ENCODE measurements at regions not wholly inside any gene's neighbourhood (a gene's known extent, or its start where the extent isn't known, plus 50 kb on each side); places are given as distances from the start of the nearest gene placed in this dataset.
"Not testable (repeated sequence)": the region's sequence is repeated elsewhere in the genome, so short reads cannot be mapped to it uniquely, and the experiment has no call there.

DNA sequence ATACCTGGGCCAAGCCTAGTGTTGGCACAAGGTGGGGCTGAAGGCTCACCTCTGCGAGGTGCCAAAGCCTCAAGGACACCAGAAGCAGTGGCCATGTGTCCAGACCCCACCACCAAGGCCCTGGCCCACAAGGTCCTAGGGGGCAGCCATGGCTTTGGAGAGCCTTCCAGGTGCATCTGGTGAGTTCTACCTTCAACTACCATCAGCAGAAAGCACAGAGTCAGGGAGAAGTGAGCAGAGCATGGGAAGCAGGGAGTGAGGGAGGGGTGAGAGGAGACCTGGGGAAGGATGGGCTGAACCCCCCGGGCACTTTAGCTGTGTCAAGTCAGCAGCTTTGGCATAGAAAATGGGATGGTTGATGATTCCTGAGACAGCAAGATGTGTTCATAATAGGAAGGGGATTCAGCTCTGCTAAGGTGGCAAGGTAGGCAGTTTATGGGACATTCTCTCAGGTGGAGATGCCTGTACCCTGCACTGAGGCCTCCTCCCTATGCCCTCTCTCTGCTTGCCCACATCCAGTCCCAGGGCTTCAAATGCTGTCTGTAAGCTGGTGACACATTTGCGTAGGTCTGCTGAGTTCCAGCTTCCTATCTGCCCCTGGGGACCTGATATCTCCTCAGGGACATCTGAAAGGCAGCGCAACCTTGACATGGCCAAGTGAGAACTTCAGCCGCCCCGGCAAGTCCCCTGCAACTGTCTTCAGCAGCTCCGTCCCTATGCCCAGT is 83.4 kb upstream of the RGPD5 start:
- ChIA-PET POLR2A (no interaction called here), CTCF (interaction anchor here (0.6 kb wide), 1 partner anchor 1139 kb away, joined by 8 read pairs; no protein-coding TSS in a partner anchor)
- no peak for TF ChIP-seq PKNOX1 (IDR thresholded peaks at IDR 0.05)
- no peak for TF ChIP-seq ELF4 (IDR thresholded peaks at IDR 0.05)
- TF ChIP-seq SP1 (IDR thresholded peaks at IDR 0.05): no peak
- no peak for TF ChIP-seq FOXM1 (IDR thresholded peaks at IDR 0.05; ENCODE audit: borderline replicate concordance)
- TF ChIP-seq HDGF (IDR thresholded peaks at IDR 0.05; ENCODE audit: borderline replicate concordance): no peak
- TF ChIP-seq NFRKB (IDR thresholded peaks at IDR 0.05): no peak
- TF ChIP-seq CTBP1 (IDR thresholded peaks at IDR 0.05; ENCODE audit: borderline replicate concordance): no peak
- TF ChIP-seq FOXA1 (IDR thresholded peaks at IDR 0.05): no peak
- TF ChIP-seq ARNT (IDR thresholded peaks at IDR 0.05): no peak
- TF ChIP-seq TARDBP (IDR thresholded peaks at IDR 0.05): no peak
- TF ChIP-seq LEF1 (IDR thresholded peaks at IDR 0.05; ENCODE audit: borderline replicate concordance): no peak
- no peak for DNase-seq (ENCODE audit: extremely low spot score)

DNA sequence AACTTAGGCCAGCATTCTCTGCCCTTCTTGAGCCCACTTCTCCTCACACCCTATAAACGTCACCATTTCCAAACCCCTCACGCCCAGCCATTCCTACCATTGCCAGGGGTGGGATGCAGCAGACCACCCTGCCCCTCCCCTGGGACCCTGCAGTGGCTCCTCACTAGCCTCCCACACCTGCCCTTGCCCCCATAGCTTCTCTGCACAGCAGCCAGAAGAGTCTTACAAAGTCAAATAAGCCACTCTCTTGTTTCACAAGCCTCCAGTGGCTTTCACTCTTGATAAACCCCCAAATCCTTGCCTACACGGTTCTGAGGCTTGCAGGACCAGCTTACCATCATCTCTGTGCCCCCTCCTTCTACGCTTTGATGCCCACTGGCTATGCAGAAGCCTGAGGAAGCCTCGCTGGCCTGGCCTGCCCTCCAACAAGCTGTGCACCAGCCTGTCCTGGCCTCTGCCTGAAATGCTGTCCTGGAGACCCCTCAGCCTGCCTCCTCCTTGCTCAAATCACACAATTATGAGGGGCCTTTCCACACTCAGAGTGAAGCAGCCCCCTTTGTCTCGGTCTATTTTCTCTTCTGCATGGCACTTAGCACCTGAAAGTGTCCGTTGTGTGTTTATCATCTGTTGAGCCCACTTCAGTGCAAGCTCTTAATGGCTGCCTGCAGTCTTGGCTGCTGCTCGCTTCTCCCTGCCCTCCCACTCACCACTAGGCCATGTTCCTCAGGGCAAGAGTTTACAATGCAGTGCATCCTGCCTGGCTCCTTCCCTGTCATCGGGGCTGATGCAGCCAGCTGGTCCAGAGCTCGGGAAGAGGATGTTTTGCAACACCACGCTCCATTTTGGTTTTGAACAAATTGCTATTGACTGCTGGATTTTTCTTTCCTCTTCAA is 82.6 kb upstream of the RGPD5 start:
- DNase-seq (ENCODE audit: extremely low spot score): no peak
- ChIA-PET POLR2A (no interaction called here), CTCF (interaction anchor here (0.6 kb wide), 1 partner anchor 1140 kb away, joined by 8 read pairs; no protein-coding TSS in a partner anchor)
- TF ChIP-seq BHLHE40 (IDR thresholded peaks at IDR 0.05; ENCODE audit: borderline replicate concordance) (no peak), ARNT (IDR thresholded peaks at IDR 0.05) (no peak), L3MBTL2 (conservative IDR thresholded peaks at IDR 0.05) (no peak), ELF4 (IDR thresholded peaks at IDR 0.05) (no peak), FOXK2 (IDR thresholded peaks at IDR 0.05) (no peak), FOXA1 (IDR thresholded peaks at IDR 0.05) (no peak), LEF1 (IDR thresholded peaks at IDR 0.05; ENCODE audit: borderline replicate concordance) (no peak), FOXM1 (IDR thresholded peaks at IDR 0.05; ENCODE audit: borderline replicate concordance) (no peak)

DNA sequence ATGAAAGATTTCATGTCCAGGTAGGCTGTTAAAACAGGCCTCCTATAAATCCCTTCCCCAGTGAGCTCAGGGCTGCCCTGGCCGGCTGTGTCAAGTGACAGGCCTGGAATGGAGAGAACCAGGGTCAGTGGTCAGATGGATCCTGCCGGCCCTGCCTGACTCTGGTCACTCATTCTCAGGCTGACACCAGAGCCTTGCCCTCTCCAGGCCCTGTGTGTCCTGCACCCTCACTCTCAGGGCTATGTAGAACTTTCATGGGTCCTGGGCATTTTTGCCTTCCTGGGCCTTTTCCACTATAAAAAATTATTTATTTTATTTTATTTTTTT is 82.0 kb upstream of the RGPD5 start:
- no peak for DNase-seq (ENCODE audit: extremely low spot score)
- ChIA-PET CTCF (no interaction called here), POLR2A (no interaction called here)
- TF ChIP-seq CTBP1 (IDR thresholded peaks at IDR 0.05; ENCODE audit: borderline replicate concordance) (no peak), HDGF (IDR thresholded peaks at IDR 0.05; ENCODE audit: borderline replicate concordance) (no peak), FOXK2 (IDR thresholded peaks at IDR 0.05) (no peak), LEF1 (IDR thresholded peaks at IDR 0.05; ENCODE audit: borderline replicate concordance) (no peak), PKNOX1 (IDR thresholded peaks at IDR 0.05) (no peak), ARNT (IDR thresholded peaks at IDR 0.05) (no peak), SUZ12 (IDR thresholded peaks at IDR 0.05) (no peak), TARDBP (IDR thresholded peaks at IDR 0.05) (no peak), L3MBTL2 (conservative IDR thresholded peaks at IDR 0.05) (no peak), ZNF384 (IDR thresholded peaks at IDR 0.05) (no peak)

- CTCF ChIA-PET: interaction anchor here (0.8 to 1.3 kb wide), 2 partner anchors 23 to 167 kb away, joined by 4 to 6 read pairs; no protein-coding TSS in a partner anchor
- DNase-seq (ENCODE audit: extremely low spot score): no peak
- POLR2A ChIA-PET: interaction anchor here (0.8 kb wide), 1 partner anchor 11 kb away, joined by 3 read pairs; no protein-coding TSS in a partner anchor
- no peak for TF ChIP-seq NFRKB (IDR thresholded peaks at IDR 0.05)
- TF ChIP-seq BHLHE40 (IDR thresholded peaks at IDR 0.05; ENCODE audit: borderline replicate concordance): no peak
- no peak for TF ChIP-seq FOXA1 (IDR thresholded peaks at IDR 0.05)
- no peak for TF ChIP-seq SUZ12 (IDR thresholded peaks at IDR 0.05)
- no peak for TF ChIP-seq SP1 (IDR thresholded peaks at IDR 0.05)
- TF ChIP-seq FOXK2 (IDR thresholded peaks at IDR 0.05): no peak
- TF ChIP-seq ELF4 (IDR thresholded peaks at IDR 0.05): no peak
- TF ChIP-seq CTBP1 (IDR thresholded peaks at IDR 0.05; ENCODE audit: borderline replicate concordance): no peak
- no peak for TF ChIP-seq PKNOX1 (IDR thresholded peaks at IDR 0.05)
- no peak for TF ChIP-seq FOXM1 (IDR thresholded peaks at IDR 0.05; ENCODE audit: borderline replicate concordance)
Measured at GRCh38 chr2:109712746-109713145, 81.4 kb upstream of the RGPD5 start.

DNA sequence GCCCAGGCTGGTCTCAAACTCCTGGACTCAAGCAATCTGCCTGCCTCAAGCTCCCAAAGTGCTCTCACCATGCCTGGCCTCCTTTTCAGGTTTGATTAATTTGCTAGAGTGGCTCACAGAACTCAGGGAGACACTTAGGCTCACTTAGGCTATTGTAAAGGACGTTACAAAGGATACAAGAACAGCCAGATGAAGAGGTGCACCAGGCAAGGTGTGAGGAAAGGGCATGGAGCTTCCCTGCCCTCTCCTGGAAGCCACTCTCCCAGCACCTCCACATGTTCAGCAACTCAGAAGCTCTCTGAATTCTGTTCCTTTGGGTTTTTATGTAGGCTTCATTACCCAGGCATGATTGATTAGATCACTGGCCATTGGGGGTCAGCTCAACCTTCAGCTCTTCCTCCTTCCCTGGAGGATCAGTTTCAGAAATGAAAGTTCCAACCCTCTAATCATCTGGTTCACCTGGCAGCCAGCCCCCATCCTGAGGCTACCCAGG is 78.7 kb upstream of the RGPD5 start:
- ChIA-PET POLR2A (no interaction called here), CTCF (interaction anchor here (0.5 to 1.0 kb wide), 2 partner anchors 11 to 169 kb away, joined by 4 to 5 read pairs; no protein-coding TSS in a partner anchor)
- TF ChIP-seq L3MBTL2 (conservative IDR thresholded peaks at IDR 0.05) (no peak), NFRKB (IDR thresholded peaks at IDR 0.05) (no peak), LEF1 (IDR thresholded peaks at IDR 0.05; ENCODE audit: borderline replicate concordance) (no peak), FOXA1 (IDR thresholded peaks at IDR 0.05) (no peak), HDGF (IDR thresholded peaks at IDR 0.05; ENCODE audit: borderline replicate concordance) (no peak), ELF4 (IDR thresholded peaks at IDR 0.05) (no peak), SP1 (IDR thresholded peaks at IDR 0.05) (no peak), PKNOX1 (IDR thresholded peaks at IDR 0.05) (no peak), SUZ12 (IDR thresholded peaks at IDR 0.05) (no peak), CTBP1 (IDR thresholded peaks at IDR 0.05; ENCODE audit: borderline replicate concordance) (no peak), TARDBP (IDR thresholded peaks at IDR 0.05) (no peak), BHLHE40 (IDR thresholded peaks at IDR 0.05; ENCODE audit: borderline replicate concordance) (no peak), FOXM1 (IDR thresholded peaks at IDR 0.05; ENCODE audit: borderline replicate concordance) (no peak), ZNF384 (IDR thresholded peaks at IDR 0.05) (no peak), FOXK2 (IDR thresholded peaks at IDR 0.05) (no peak), ARNT (IDR thresholded peaks at IDR 0.05) (no peak)
- no peak for DNase-seq (ENCODE audit: extremely low spot score)

- CTCF ChIA-PET; DNase-seq (ENCODE audit: extremely low spot score); POLR2A ChIA-PET: not testable (repeated sequence)
Measured at GRCh38 chr2:109716596-109716995, 77.5 kb upstream of the RGPD5 start.
